ENCODE measurements at regions not wholly inside any gene's neighbourhood (a gene's known extent, or its start where the extent isn't known, plus 50 kb on each side); places are given as distances from the start of the nearest gene placed in this dataset.
"Not testable (repeated sequence)": the region's sequence is repeated elsewhere in the genome, so short reads cannot be mapped to it uniquely, and the experiment has no call there.

DNA sequence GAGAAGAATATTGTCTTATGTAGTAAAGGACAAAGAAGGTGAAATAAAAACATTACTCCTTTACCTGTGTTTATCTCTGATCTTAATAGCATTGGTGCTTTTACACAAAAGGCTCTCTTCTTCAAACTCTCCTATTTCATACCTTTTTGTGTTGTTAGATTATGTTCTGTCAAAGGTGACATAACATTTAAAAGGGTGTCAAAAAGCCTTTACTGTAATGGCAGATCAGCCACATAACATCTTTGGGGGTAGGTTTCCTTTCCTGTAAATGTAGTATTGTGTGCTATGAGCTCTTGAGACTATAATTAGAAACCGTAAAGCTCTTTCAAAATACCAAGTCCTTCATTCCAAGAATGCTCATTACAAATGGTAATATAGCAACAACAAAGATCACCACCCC, 400.1 kb downstream of the LNPK start:
- DNase-seq = no peak

DNA sequence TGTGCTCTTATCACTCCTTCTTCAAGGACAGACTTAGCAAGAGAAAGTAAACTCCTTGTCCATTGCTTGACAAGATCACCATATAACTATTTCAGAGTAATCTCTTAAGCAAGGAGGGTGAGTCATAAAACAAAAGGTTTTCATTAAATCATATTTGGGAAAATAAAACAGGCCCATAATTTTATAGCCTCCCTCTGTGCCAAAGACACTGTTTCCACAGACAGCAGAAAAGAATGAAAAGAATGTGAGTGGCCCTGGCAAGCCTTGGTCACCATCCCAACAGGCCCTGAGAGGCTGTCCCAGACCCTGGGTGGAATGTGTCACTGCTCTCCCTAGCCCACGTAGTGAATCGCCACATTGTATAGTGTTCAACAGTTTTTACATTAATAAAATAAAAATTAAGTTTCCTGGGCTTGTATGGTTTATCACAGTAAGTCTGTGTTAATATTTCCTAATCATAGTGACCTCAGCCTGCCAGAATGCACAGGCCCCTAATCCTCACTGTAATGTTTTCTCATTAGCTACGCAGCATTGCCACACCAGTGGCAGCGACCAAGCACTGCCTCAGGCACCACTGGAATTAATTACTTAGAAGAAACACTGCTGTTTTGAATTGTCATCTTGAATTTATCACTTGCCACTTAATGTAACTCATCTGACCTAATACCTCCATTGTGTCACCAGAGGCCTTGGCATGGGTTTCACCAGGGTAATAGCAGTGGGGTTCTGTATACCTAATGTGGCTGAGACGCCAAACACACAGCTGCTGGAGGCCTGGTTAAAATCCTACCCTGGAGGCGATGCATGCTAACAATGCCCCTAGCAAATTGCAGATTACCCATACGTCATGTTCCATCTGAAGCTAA, 401.9 kb downstream of the LNPK start:
- peak; percentile 26 for DNase-seq

DNA sequence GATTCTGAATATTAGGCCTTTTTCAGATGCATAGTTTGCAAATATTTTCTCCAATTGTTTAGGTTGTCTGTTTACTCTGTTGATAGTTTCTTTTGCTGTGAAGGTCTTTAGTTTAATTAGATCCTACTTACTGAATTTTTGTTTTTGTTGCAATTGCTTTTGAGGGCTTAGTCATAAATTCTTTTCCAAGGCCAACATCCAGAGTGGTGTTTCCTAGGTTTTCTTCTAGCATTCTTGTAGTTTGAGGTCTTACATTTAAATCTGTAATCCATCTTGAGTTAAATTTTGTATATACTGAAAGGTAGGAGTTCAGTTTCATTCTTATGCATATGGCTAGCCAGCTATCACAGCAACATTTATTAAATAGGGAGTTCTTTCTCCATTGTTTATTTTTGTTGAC, 404.8 kb downstream of the LNPK start:
- no peak for DNase-seq

DNA sequence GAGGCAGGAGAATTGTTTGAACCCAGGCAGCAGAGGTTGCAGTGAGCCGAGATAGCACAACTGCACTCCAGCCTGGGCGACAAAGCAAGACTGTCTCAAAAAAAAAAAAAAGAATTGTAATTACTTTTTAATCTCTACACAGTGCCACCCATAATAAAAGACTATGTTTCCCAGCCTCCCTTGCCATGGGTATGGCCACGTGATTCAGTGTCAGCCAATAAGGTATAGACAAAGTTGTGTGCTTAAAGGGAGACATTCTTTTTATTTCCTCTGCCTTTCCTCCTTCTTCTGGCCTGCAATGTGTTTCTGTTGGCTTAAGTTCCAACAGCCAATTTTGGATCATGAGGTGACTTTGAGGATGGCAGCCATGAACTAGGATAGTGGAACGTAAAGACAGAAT, 406.9 kb downstream of the LNPK start:
- no peak for DNase-seq

DNA sequence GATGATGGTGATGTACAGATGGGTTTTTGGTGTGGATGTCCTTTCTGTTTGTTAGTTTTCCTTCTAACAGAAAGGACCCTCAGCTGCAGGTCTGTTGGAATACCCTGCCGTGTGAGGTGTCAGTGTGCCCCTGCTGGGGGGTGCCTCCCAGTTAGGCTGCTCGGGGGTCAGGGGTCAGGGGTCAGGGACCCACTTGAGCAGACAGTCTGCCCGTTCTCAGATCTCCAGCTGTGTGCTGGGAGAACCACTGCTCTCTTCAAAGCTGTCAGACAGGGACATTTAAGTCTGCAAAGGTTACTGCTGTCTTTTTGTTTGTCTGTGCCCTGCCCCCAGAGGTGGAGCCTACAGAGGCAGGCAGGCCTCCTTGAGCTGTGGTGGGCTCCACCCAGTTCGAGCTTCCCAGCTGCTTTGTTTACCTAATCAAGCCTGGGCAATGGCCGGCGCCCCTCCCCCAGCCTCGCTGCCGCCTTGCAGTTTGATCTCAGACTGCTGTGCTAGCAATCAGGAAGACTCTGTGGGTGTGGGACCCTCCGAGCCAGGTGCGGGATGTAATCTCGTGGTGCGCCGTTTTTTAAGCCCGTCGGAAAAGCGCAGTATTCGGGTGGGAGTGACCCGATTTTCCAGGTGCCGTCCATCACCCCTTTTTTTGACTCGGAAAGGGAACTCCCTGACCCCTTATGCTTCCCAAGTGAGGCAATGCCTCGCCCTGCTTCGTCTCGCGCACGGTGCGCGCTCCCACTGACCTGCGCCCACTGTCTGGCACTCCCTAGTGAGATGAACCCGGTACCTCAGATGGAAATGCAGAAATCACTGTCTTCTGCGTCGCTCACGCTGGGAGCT, 408.2 kb downstream of the LNPK start:
- not testable (repeated sequence) for DNase-seq

- DNase-seq = not testable (repeated sequence)
These were observed 406.7 kb upstream of the ATP5MC3 start for GRCh38 chr2:175588213-175588612.

GRCh38 chr2:175585496-175585895, 404.0 kb upstream of the ATP5MC3 start:
- DNase-seq = no peak

DNA sequence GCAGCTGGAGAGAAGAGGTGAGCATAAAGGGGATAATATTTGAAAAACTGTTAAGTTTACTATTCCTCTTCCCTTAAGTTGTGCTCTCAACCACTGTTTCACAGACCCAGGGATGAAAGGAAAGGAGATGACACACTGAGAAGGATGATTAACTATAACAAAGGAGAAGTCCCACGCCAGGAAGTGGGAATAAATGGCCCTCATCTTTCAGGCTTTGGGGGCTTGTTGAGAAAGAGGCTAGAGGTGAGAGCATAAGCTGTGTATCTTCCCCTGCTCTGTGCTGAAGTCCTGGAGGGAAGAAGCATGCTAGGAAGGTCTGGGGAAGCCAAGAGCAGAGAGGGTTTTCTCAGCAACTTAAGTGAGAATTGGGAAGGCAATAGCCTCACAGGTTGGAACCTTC, 399.1 kb upstream of the ATP5MC3 start:
- DNase-seq = no peak

DNA sequence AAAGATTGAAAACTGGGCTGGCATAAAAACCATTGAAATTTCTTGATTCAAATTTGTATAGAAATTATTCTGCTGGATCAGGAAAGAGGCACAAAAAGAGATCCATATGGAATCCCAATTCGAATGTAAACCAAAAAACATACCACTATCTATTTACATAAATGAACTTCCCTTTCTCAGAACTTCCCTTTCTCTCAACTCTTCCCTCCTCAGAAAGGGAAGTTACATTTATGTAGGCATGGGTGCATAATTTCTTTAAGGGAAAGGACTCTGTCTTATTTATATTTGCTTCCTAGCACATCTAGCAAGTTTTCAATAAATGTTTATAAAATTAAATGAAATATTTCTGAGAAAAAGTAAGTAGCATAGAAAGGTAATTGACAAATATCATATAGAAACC, 398.1 kb upstream of the ATP5MC3 start:
- no peak for DNase-seq

GRCh38 chr2:175577368-175577970, 396.0 kb upstream of the ATP5MC3 start:
- DNase-seq = no peak

GRCh38 chr2:175576875-175577274, 395.4 kb upstream of the ATP5MC3 start:
- DNase-seq = peak; percentile 27

GRCh38 chr2:175576270-175576669, 394.8 kb upstream of the ATP5MC3 start:
- no peak for DNase-seq

- no peak for DNase-seq
These were observed 394.1 kb upstream of the ATP5MC3 start for GRCh38 chr2:175575346-175576258.

GRCh38 chr2:175574069-175574468, 392.6 kb upstream of the ATP5MC3 start:
- DNase-seq = no peak

DNA sequence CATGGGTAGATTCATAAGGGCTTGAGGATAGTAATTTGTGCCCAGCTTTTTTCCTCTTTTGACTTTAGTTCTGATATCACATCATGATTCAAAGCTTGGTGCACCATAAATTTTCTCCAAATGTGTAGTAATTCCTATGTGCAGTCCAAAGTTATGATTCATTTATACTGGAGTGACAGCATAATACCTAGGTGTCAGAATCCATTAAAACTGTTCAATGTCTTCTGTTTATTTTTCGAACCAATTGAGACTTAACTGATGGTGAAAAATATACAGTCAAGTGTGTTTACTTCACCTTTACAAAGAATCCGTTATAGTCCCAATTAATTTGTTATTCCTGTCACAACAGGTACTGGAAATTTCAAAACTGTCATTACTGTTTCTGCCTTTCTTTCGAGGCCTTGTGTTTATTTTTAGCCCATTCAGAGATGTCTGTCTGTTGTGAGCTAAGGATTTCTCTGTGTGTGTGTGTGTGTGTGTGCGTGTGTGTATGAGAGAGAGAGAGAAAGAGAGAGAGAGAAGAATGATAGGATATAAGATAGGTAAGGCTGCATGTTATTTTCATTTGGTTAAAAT, 389.7 kb upstream of the ATP5MC3 start:
- DNase-seq = no peak

GRCh38 chr2:175568109-175568730, 386.7 kb upstream of the ATP5MC3 start:
- no peak for DNase-seq

GRCh38 chr2:175567435-175568061, 386.0 kb upstream of the ATP5MC3 start:
- no peak for DNase-seq

GRCh38 chr2:175560521-175561169, 379.1 kb upstream of the ATP5MC3 start:
- DNase-seq = no peak

GRCh38 chr2:175559613-175560012, 378.1 kb upstream of the ATP5MC3 start:
- DNase-seq = no peak

DNA sequence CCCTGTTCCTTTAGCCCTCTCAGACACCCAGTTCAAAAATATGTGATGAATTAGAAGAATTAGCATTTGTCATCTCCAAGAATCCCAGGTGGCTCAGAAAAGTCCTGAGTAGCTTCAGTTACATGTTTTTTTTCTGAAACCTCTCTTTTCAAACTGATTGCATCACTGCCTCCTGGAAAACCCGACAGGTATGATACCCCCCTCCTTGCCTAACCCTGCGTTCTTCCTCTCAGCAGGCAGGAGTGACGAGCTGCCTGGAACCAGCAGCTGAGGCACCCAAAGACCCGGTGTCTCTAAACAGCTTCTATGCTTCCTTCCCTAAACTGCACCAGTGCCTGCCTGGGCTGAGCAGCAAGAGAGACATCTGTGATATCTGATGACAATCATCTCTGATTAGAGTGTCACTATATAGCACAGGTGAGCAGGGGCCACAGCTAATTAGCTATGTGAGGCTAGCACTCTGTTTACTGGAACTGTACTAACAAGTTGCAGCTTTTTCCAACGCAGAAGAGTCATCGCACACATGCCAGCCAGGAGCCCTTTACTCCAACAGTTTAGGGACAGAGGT, 376.4 kb upstream of the ATP5MC3 start:
- no peak for DNase-seq
